PC-9 (cell line): ENCODE measurements at regions not wholly inside any gene's neighbourhood (a gene's known extent, or its start where the extent isn't known, plus 50 kb on each side); places are given as distances from the start of the nearest gene placed in this dataset.
"Not testable (repeated sequence)": the region's sequence is repeated elsewhere in the genome, so short reads cannot be mapped to it uniquely, and the experiment has no call there.

ENCODE experiments used
- BruUV-seq: library from RNA; stranded (reverse); fragments of 400-500 nt; replicated peaks from 2 replicates; lab custom pipeline; 2021; lab: Mats Ljungman, UMichigan
- CTCF ChIA-PET: fragments of 300-600 bp; sonication (Branson Sonifier 250); formaldehyde crosslinking; loops from one replicate; lab custom pipeline; 2022; ENCODE audit warnings: antibody characterized with exemption; lab: Charles Lee
- POLR2A ChIA-PET: fragments of 300-600 bp; sonication (Branson Sonifier 250); formaldehyde crosslinking; loops from one replicate; lab custom pipeline; 2022; ENCODE audit warnings: antibody characterized with exemption; ENCODE audit not compliant: unreplicated experiment; lab: Charles Lee
- DNase-seq, 2 experiments: peaks; one replicate each; pipeline versions ENCODE4 v3.0.0 to v3.0.0-alpha.2; 2015 to 2022; ENCODE audit warnings: mixed read lengths in 1 of 2
- H2AFZ ChIP-seq: fragments of 200-600 bp; sonication (generic); 2 replicates; pipeline ENCODE4 v1.8.1; 2017; ENCODE audit warnings: antibody characterized with exemption
- H3F3A ChIP-seq: fragments of 200-600 bp; sonication (generic); 2 replicates; pipeline ENCODE4 v1.8.1; 2017; ENCODE audit warnings: antibody characterized with exemption, mild to moderate bottlenecking, low read depth; ENCODE audit not compliant: insufficient read depth
- H3K27ac ChIP-seq: fragments of 200-600 bp; sonication (generic); 2 replicates; pipeline ENCODE4 v1.6.1; 2016; ENCODE audit warnings: mixed run types
- H3K27me3 ChIP-seq: fragments of 200-600 bp; sonication (generic); 2 replicates; pipeline ENCODE4 v1.6.1; 2016; ENCODE audit warnings: low read depth, mixed run types; ENCODE audit not compliant: insufficient read depth
- H3K36me3 ChIP-seq: fragments of 200-600 bp; sonication (generic); 2 replicates; pipeline ENCODE4 v1.6.1; 2016; ENCODE audit warnings: low read depth, mixed run types
- H3K4me1 ChIP-seq: fragments of 200-600 bp; sonication (generic); replicated peaks from 2 replicates; pipeline ENCODE4 v1.6.1; 2016; ENCODE audit warnings: mixed run types; ENCODE audit not compliant: insufficient read depth
- H3K4me2 ChIP-seq: fragments of 200-600 bp; sonication (generic); 2 replicates; pipeline ENCODE4 v1.6.1; 2017; ENCODE audit warnings: mixed run types
- H3K4me3 ChIP-seq: fragments of 200-600 bp; sonication (generic); 2 replicates; pipeline ENCODE4 v1.6.1; 2016; ENCODE audit warnings: mixed run types
- H3K79me2 ChIP-seq: fragments of 200-600 bp; sonication (generic); 2 replicates; pipeline ENCODE4 v1.6.1; 2017; ENCODE audit warnings: low read depth, mixed run types
- H3K9me2 ChIP-seq: fragments of 200-600 bp; sonication (generic); 2 replicates; pipeline ENCODE4 v1.8.1; 2017; ENCODE audit warnings: mild to moderate bottlenecking; ENCODE audit not compliant: insufficient read depth
- H3K9me3 ChIP-seq: fragments of 200-600 bp; sonication (generic); 2 replicates; pipeline ENCODE4 v1.8.1; 2016; ENCODE audit warnings: low read depth; ENCODE audit not compliant: insufficient read depth
- H4K20me1 ChIP-seq: fragments of 200-600 bp; sonication (generic); 2 replicates; pipeline ENCODE4 v1.8.1; 2017; ENCODE audit not compliant: insufficient read depth
- CTCF ChIP-seq: fragments of 200-600 bp; sonication (generic); conservative IDR thresholded peaks from 2 replicates; pipeline ENCODE4 v1.6.1; 2017; ENCODE audit warnings: mixed run types, antibody characterized with exemption, mild to moderate bottlenecking, moderate library complexity
- EZH2 ChIP-seq: fragments of 200-600 bp; sonication (generic); IDR thresholded peaks from 2 replicates; pipeline ENCODE4 v1.8.0; 2017; ENCODE audit warnings: antibody characterized with exemption, low read depth
- intact Hi-C: fragments of 100-400 bp; cut with micrococcal nuclease; formaldehyde crosslinking; loops from one replicate; pipeline ENCODE4 v1.10.0; 2022; ENCODE audit not compliant: unreplicated experiment

- Histone ChIP-seq H3K4me3 (no peak overlapping the region), H3K4me2 (no peak overlapping the region), H3K9me3 (no peaks in the 10 kb centered on the region), H3K4me1 (peaks cover 14% of the 10 kb centered on the region), H3K36me3 (no peaks in the 10 kb centered on the region), H4K20me1 (no peaks in the 10 kb centered on the region), H3F3A (0 out of 2 replicates have a peak, but pooled peaks cover 4% of the 10 kb centered on the region), H3K27ac (no peak overlapping the region), H3K79me2 (no peaks in the 10 kb centered on the region), H3K27me3 (no peaks in the 10 kb centered on the region), H3K9me2 (no peaks in the 10 kb centered on the region), H2AFZ (no peak overlapping the region)
- BruUV-seq: no TSS peak
- intact Hi-C loops: no loop called here
- TF ChIP-seq CTCF (no peak), EZH2 (no peak)
- CTCF ChIA-PET: interaction anchor here (0.7 kb wide), 1 partner anchor 319 kb away, joined by 3 read pairs; no protein-coding TSS in a partner anchor
- DNase-seq: no peak
- POLR2A ChIA-PET: interaction anchor here (0.6 to 0.7 kb wide), 2 partner anchors 47 to 69 kb away, joined by 8 read pairs; no protein-coding TSS in a partner anchor
Measured at GRCh38 chr9:107780960-107781359, 291.4 kb upstream of the KLF4 start.

DNA sequence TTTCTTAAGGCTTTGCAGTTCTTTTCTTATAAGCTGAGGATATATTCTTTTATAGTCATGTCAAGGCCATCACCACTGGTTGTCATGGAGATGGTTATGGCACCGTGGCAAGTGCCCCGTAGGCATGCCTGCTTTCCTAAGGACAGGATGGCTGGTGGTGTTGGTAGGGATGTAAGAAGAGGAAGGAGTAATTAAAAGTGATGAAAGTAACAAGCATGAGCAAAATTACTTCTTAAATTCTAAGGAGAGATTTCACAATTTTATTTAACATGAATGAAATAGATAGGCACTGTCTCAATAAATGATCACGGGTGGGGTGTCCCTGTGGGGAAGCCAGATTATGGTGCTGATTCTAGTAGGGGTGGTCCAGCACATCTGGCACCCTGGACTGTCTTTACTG, 290.2 kb upstream of the KLF4 start:
- no peaks in the 10 kb centered on the region for H3K79me2 ChIP-seq
- peaks cover 9% of the 10 kb centered on the region for H3K4me1 ChIP-seq
- H3K4me2 ChIP-seq: no peak overlapping the region
- no peak overlapping the region for H2AFZ ChIP-seq
- no peaks in the 10 kb centered on the region for H3K36me3 ChIP-seq
- no peaks in the 10 kb centered on the region for H3K27me3 ChIP-seq
- CTCF ChIA-PET: no interaction called here
- H3K9me3 ChIP-seq: no peaks in the 10 kb centered on the region
- no peak for TF ChIP-seq EZH2
- TF ChIP-seq CTCF: no peak
- POLR2A ChIA-PET: no interaction called here
- H3K9me2 ChIP-seq: no peaks in the 10 kb centered on the region
- H3F3A ChIP-seq: 0 out of 2 replicates have a peak, but pooled peaks cover 3% of the 10 kb centered on the region
- H3K4me3 ChIP-seq: no peak overlapping the region
- no TSS peak for BruUV-seq
- H3K27ac ChIP-seq: no peak overlapping the region
- no peaks in the 10 kb centered on the region for H4K20me1 ChIP-seq
- DNase-seq: no peak
- intact Hi-C loops: no loop called here

DNA sequence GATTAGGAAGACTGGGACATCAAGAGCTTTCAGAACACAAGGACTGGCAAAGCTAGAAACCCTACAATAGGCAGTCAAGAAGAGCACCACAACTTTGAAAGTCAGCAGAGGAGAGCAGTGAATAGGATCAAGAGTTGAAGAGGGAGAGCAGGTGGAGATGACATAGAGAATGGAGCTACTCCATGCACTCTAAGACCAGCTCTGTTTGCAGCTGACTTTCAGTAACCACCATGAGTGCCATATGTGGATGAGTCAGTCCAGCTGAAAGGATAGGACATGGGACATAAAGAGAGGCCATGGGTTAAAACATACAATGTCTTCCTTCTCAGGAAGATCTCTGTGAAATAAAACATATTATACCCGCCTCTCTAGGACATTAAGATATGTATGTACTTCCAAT, 289.1 kb upstream of the KLF4 start:
- Histone ChIP-seq H3K9me2 (no peaks in the 10 kb centered on the region), H3K4me1 (no peaks in the 10 kb centered on the region), H4K20me1 (no peaks in the 10 kb centered on the region), H3K27ac (no peak overlapping the region), H3F3A (no peaks in the 10 kb centered on the region), H3K4me2 (no peak overlapping the region), H3K9me3 (peaks cover 4% of the 10 kb centered on the region; the same call in 1 of the 2 replicates), H3K79me2 (no peaks in the 10 kb centered on the region), H3K27me3 (no peaks in the 10 kb centered on the region), H3K36me3 (no peaks in the 10 kb centered on the region), H2AFZ (no peak overlapping the region), H3K4me3 (no peak overlapping the region)
- POLR2A ChIA-PET: no interaction called here
- intact Hi-C loops: no loop called here
- CTCF ChIA-PET: interaction anchor here (0.6 kb wide), 1 partner anchor 913 kb away, joined by 3 read pairs; no protein-coding TSS in a partner anchor
- no peak for DNase-seq
- TF ChIP-seq EZH2: no peak
- no peak for TF ChIP-seq CTCF
- no TSS peak for BruUV-seq

GRCh38 chr9:107774099-107774498, 284.5 kb upstream of the KLF4 start:
- BruUV-seq, H3K27ac ChIP-seq, H3K4me3 ChIP-seq, DNase-seq, H3K27me3 ChIP-seq, H3K9me2 ChIP-seq, POLR2A ChIA-PET, H3K79me2 ChIP-seq, H3K4me2 ChIP-seq, H3K36me3 ChIP-seq, H3K4me1 ChIP-seq, H2AFZ ChIP-seq, CTCF ChIA-PET, H3F3A ChIP-seq, H4K20me1 ChIP-seq, intact Hi-C loops, H3K9me3 ChIP-seq: not testable (repeated sequence)
